SK-N-SH (cell line): ENCODE measurements at regions not wholly inside any gene's neighbourhood (a gene's known extent, or its start where the extent isn't known, plus 50 kb on each side); places are given as distances from the start of the nearest gene placed in this dataset.
A peak's percentile ranks its signal among the peaks of the same experiment; 100 is the strongest.

Experiments used
- CTCF ChIA-PET: fragments of 300-600, 350-600 bp; formaldehyde crosslinking; extraction: SDS; loops from one replicate; lab custom pipeline; 2021; lab: Yijun Ruan, JAX
- POLR2A ChIA-PET: fragments of 350-600 bp; sonication (Branson Sonifier 250); formaldehyde crosslinking; extraction: SDS; loops from one replicate; lab custom pipeline; 2020; ENCODE audit warnings: antibody characterized with exemption, inconsistent platforms; lab: Yijun Ruan, JAX
- DNase-seq: peaks from one replicate; pipeline ENCODE4 v3.0.0; 2012
- H2AFZ ChIP-seq: fragments of 200-600 bp; sonication (generic); 2 replicates; pipeline ENCODE4 v1.8.1; 2016; ENCODE audit warnings: antibody characterized with exemption, mild to moderate bottlenecking, low read depth
- H3F3A ChIP-seq: fragments of 200-600 bp; sonication (generic); replicated peaks from 2 replicates; pipeline ENCODE3; 2016; ENCODE audit warnings: antibody characterized with exemption, mild to moderate bottlenecking; ENCODE audit not compliant: insufficient read depth
- H3K27ac ChIP-seq, 2 experiments: fragments of 200-500 bp in 1 of 2; fragments of 200-600 bp in 1 of 2; sonication (Bioruptor generic) in 1 of 2; sonication (generic), shearing (Covaris generic) in 1 of 2; 2 replicates each; pipeline versions ENCODE4 v1.5.1 to v1.6.1; 2014 to 2016; ENCODE audit warnings: low read depth in 2 of 2, inconsistent platforms in 1 of 2, low read length in 1 of 2, mild to moderate bottlenecking in 1 of 2, mixed read lengths in 1 of 2
- H3K27me3 ChIP-seq: fragments of 200-600 bp; sonication (generic), shearing (Covaris generic); 2 replicates; pipeline ENCODE4 v1.6.1; 2016; ENCODE audit warnings: mixed run types; ENCODE audit not compliant: insufficient read depth
- H3K36me3 ChIP-seq, 2 experiments: fragments of 200-500 bp in 1 of 2; fragments of 200-600 bp in 1 of 2; sonication (Bioruptor generic) in 1 of 2; sonication (generic) in 1 of 2; replicated peaks in 1 of 2; 2 replicates each; pipeline versions ENCODE3 to v1.5.1; 2014 to 2016; ENCODE audit warnings: low read length in 1 of 2, mild to moderate bottlenecking in 1 of 2; ENCODE audit not compliant: insufficient read depth in 2 of 2, control insufficient read depth in 1 of 2
- H3K4me1 ChIP-seq, 2 experiments: fragments of 200-500 bp in 1 of 2; fragments of 200-600 bp in 1 of 2; sonication (Bioruptor generic) in 1 of 2; sonication (generic), shearing (Covaris generic) in 1 of 2; 2 replicates each; pipeline versions ENCODE4 v1.5.1 to v1.6.1; 2014 to 2016; ENCODE audit warnings: low read depth in 1 of 2, low read length in 1 of 2, mixed run types in 1 of 2; ENCODE audit not compliant: insufficient read depth in 2 of 2, control insufficient read depth in 1 of 2
- H3K4me2 ChIP-seq: fragments of 200-600 bp; sonication (generic), shearing (Covaris generic); 2 replicates; pipeline ENCODE4 v1.6.1; 2017; ENCODE audit warnings: mixed run types
- H3K4me3 ChIP-seq, 2 experiments: fragments of 200-500 bp in 1 of 2; fragments of 200-600 bp in 1 of 2; sonication (Bioruptor generic) in 1 of 2; sonication (generic), shearing (Covaris generic) in 1 of 2; 2 replicates each; pipeline versions ENCODE4 v1.5.1 to v1.8.1; 2014 to 2016; ENCODE audit warnings: low read depth in 2 of 2, inconsistent platforms in 1 of 2, low read length in 1 of 2, mild to moderate bottlenecking in 1 of 2, mixed read lengths in 1 of 2, moderate library complexity in 1 of 2
- H3K79me2 ChIP-seq: fragments of 200-600 bp; sonication (generic); 2 replicates; pipeline ENCODE4 v1.8.1; 2017; ENCODE audit warnings: mild to moderate bottlenecking; ENCODE audit not compliant: insufficient read depth
- H3K9ac ChIP-seq: fragments of 200-600 bp; sonication (generic); 2 replicates; pipeline ENCODE4 v1.6.1; 2017; ENCODE audit warnings: mixed run types
- H3K9me2 ChIP-seq: fragments of 200-600 bp; sonication (generic); 2 replicates; pipeline ENCODE4 v1.6.1; 2017; ENCODE audit warnings: mixed run types
- H3K9me3 ChIP-seq: fragments of 200-600 bp; sonication (generic); 2 replicates; pipeline ENCODE4 v1.6.1; 2017; ENCODE audit warnings: mixed run types, mild to moderate bottlenecking, moderate library complexity
- H4K20me1 ChIP-seq: fragments of 200-600 bp; sonication (generic); 2 replicates; pipeline ENCODE4 v1.6.1; 2017; ENCODE audit warnings: mild to moderate bottlenecking, mixed run types; ENCODE audit not compliant: insufficient read depth
- CHD2 ChIP-seq: fragments of 150-350 bp; IDR thresholded peaks from 2 replicates; pipeline ENCODE4 v1.6.1; 2018; ENCODE audit warnings: low read length; ENCODE audit not compliant: partially characterized antibody
- FOSL2 ChIP-seq: IDR thresholded peaks from 2 replicates; pipeline ENCODE4 v1.4.0; 2012; ENCODE audit warnings: low read depth, mild to moderate bottlenecking, moderate library complexity, borderline replicate concordance
- FOXJ3 ChIP-seq: sonication (generic); formaldehyde crosslinking; IDR thresholded peaks from 2 replicates; pipeline ENCODE4 v1.5.1; 2020; ENCODE audit warnings: mild to moderate bottlenecking, missing genetic modification reagents
- MEF2A ChIP-seq: IDR thresholded peaks from 2 replicates; pipeline ENCODE4 v1.4.0; 2012; ENCODE audit warnings: low read depth, borderline replicate concordance
- NRF1 ChIP-seq: IDR thresholded peaks from 2 replicates; pipeline ENCODE4 v1.6.1; 2012; ENCODE audit warnings: low read depth, mild to moderate bottlenecking, low read length
- POLR2AphosphoS5 ChIP-seq: IDR thresholded peaks from 2 replicates; pipeline ENCODE4 v1.6.1; 2012; ENCODE audit warnings: low read depth, low read length
- RCOR1 ChIP-seq: fragments of 150-350 bp; IDR thresholded peaks from 2 replicates; pipeline ENCODE4 v1.6.1; 2017; ENCODE audit warnings: antibody characterized with exemption, low read length
- SMC3 ChIP-seq: IDR thresholded peaks from 2 replicates; pipeline ENCODE4 v1.6.1; 2012; ENCODE audit warnings: low read depth, low read length, improper control_type of control experiment
- WGBS: methylation state at CpG from one replicate; pipeline ENCODE4 v1.1.6; 2017; ENCODE audit warnings: low lambda C conversion rate; 5-methylcytosine and 5-hydroxymethylcytosine counted together

GRCh38 chr6:163793011-163793983 is 378.8 kb downstream of the QKI start:
- TF ChIP-seq CHD2 (no peak), FOSL2 (peak; percentile 50; the same call in 1 of the 2 replicates)
- TF ChIP-seq, all 33 proteins: peak for 1
- no peaks in the 10 kb centered on the region for H3K9me2 ChIP-seq
- H3F3A ChIP-seq: no peaks in the 10 kb centered on the region
- H3K36me3 ChIP-seq: no peaks in the 10 kb centered on the region
- H3K9me3 ChIP-seq: no peaks in the 10 kb centered on the region
- no peak overlapping the region for H3K4me2 ChIP-seq
- DNase-seq: no peak
- ChIA-PET POLR2A (no interaction called here), CTCF (interaction anchor here (1.0 kb wide), 1 partner anchor 12 kb away, joined by 3 read pairs; no protein-coding TSS in a partner anchor)
- H3K9ac ChIP-seq: no peak overlapping the region
- H3K27ac ChIP-seq: no peak overlapping the region
- H3K4me1 ChIP-seq: no peaks in the 10 kb centered on the region
- H2AFZ ChIP-seq: no peak overlapping the region
- H3K79me2 ChIP-seq: no peaks in the 10 kb centered on the region
- H3K4me3 ChIP-seq: no peak overlapping the region
- WGBS: 32% methylated on average over 4 of the region's 4 CpGs
- H3K27me3 ChIP-seq: no peaks in the 10 kb centered on the region
- H4K20me1 ChIP-seq: no peaks in the 10 kb centered on the region

- Histone ChIP-seq H3K4me3 (no peak overlapping the region), H3K4me1 (no peaks in the 10 kb centered on the region), H3K4me2 (no peak overlapping the region), H3F3A (no peaks in the 10 kb centered on the region), H3K9me2 (no peaks in the 10 kb centered on the region), H3K36me3 (no peaks in the 10 kb centered on the region), H2AFZ (no peak overlapping the region), H3K79me2 (no peaks in the 10 kb centered on the region), H3K27me3 (no peaks in the 10 kb centered on the region), H3K27ac (no peak overlapping the region), H3K9ac (no peak overlapping the region), H4K20me1 (no peaks in the 10 kb centered on the region), H3K9me3 (no peaks in the 10 kb centered on the region)
- CTCF ChIA-PET: no interaction called here
- POLR2A ChIA-PET: no interaction called here
- DNase-seq: no peak
- WGBS: 40% methylated on average over 5 of the region's 5 CpGs
- TF ChIP-seq SMC3: no peak
These were observed 375.8 kb downstream of the QKI start for GRCh38 chr6:163790266-163790840.

- Histone ChIP-seq H3K27ac (no peak overlapping the region), H3K4me3 (no peak overlapping the region), H4K20me1 (no peaks in the 10 kb centered on the region), H3K9me2 (no peaks in the 10 kb centered on the region), H3F3A (no peaks in the 10 kb centered on the region), H3K36me3 (no peaks in the 10 kb centered on the region), H3K27me3 (no peaks in the 10 kb centered on the region), H3K79me2 (no peaks in the 10 kb centered on the region), H3K9me3 (no peaks in the 10 kb centered on the region), H2AFZ (no peak overlapping the region), H3K4me1 (no peaks in the 10 kb centered on the region), H3K4me2 (no peak overlapping the region), H3K9ac (no peak overlapping the region)
- no peak for DNase-seq
- TF ChIP-seq FOXJ3 (CRISPR knock-in tag) (no peak), NRF1 (no peak), MEF2A (no peak), RCOR1 (no peak), POLR2AphosphoS5 (no peak)
- POLR2A ChIA-PET: no interaction called here
- CTCF ChIA-PET: no interaction called here
- WGBS: 42% methylated on average over 5 of the region's 5 CpGs
These were observed 374.8 kb downstream of the QKI start for GRCh38 chr6:163789199-163789810.
